ENCODE measurements at regions not wholly inside any gene's neighbourhood (a gene's known extent, or its start where the extent isn't known, plus 50 kb on each side); places are given as distances from the start of the nearest gene placed in this dataset.

DNA sequence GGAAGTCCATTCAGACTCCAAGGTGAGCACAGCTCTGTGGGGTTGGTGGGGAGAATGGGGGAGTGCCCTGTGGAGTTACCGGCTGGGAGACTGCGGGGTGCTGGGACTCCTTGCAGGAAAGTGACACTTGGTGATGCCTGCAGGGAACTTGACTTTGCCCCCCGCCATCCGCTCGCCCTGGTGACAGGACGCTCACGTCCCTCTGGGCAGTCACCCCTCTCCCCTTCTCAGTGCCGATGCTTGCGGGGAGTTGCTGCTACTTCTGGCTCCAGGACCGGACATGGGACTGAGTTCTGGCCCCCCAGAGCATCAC lies 209.5 kb upstream of the C1orf174 start:
- H3K27ac ChIP-seq = no peak overlapping the region
- DNase-seq (ENCODE audit: low read depth, low spot score) = no peak

DNA sequence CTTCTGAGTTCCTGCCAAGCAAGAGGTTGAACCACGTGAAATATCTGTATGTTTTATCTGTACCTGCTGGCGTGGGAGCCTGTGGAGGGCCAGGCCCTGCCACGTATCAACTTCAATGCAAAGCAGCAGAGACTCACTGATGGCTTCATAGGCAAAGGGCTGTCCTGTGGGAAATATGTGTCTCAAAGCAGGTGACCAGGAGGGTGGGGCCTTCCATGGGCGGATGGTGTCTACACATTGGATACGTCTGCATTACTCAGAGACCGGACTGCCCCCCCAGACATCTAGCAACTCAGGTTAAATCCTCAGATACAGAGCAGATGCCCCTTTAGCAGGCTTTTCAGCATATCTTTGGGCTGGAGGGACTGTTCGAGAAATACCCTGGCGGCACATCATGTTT lies 210.8 kb upstream of the C1orf174 start:
- DNase-seq (ENCODE audit: low read depth, low spot score) = no peak

DNA sequence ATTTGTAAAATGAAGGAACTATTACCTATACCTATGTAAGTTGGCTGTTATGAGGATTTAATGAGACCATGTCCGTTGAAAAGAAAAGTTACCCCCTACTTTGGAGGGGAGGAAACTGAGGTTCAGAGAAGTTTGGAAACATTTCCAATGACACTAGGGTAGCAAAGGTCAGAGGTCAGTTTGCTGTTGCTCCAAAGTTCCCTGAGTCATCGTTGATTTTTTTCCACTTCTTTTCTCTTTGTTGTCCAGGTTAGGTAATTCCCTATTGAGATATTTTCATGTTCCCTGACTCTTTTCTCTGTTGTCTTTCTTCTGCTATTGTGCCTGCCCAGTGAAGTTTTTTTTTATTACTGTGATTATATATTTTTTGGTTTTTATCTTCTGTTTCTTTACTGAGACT lies 213.8 kb upstream of the C1orf174 start:
- no peak overlapping the region for H3K27ac ChIP-seq
- DNase-seq (ENCODE audit: low read depth, low spot score) = no peak

More for the DNA sequence above, 210.8 kb upstream of the C1orf174 start:
- H3K27ac ChIP-seq = no peak overlapping the region

DNA sequence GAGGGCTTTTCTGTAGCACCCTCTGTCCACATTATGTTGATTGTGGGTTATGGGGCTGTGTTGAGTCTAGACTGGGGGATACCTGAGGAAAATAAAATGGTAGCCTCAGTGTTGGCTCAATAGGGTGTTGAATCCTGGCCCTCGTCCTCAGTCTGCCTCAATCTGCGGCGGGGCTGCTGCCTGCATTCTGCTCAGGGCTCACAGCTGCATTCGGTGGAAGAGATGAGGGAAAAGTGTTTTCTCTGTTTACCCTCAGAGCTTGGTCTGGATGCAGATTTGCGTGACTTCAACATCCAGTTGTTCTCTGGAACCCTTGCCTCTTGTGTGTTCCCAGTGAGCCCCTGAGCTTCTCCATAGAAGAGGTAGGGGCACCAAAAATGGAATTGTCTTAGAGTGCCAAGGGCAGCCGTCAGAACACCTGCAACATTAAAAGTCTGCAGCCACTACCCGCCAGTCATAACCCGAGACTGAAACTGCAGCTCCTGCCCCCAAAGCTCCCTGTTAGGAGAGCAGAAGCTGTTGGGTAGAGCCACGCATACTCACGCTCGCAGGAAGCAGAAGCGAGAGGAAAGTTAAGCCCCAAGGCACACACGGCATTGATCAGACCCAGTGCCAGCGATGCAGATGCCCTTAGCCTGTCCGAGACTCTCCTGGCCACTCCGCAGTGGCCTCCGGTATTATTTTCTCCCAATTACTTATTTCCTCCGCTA lies 215.3 kb upstream of the C1orf174 start:
- no peak for DNase-seq (ENCODE audit: low read depth, low spot score)
- no peak overlapping the region for H3K27ac ChIP-seq

DNA sequence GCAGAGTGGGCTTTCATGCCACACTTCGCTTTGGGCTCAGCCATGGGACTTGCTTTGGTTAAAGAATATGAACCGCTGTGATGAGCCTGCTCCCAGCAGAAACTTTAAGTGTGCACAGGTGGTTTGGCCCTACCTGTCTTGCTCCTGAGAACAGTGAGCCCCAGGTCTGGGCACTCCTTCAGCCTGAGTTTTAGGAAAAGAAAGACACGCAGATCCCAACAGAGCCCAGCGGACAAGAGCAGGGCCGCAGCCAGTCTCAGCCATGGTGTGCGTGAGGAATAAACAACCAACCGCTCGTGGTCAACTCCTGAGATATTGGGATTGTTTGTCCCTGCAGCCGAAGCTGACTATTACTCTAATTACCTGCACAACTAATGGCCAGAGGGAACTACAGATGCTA lies 217.1 kb upstream of the C1orf174 start:
- H3K27ac ChIP-seq = no peak overlapping the region
- DNase-seq (ENCODE audit: low read depth, low spot score) = no peak

DNA sequence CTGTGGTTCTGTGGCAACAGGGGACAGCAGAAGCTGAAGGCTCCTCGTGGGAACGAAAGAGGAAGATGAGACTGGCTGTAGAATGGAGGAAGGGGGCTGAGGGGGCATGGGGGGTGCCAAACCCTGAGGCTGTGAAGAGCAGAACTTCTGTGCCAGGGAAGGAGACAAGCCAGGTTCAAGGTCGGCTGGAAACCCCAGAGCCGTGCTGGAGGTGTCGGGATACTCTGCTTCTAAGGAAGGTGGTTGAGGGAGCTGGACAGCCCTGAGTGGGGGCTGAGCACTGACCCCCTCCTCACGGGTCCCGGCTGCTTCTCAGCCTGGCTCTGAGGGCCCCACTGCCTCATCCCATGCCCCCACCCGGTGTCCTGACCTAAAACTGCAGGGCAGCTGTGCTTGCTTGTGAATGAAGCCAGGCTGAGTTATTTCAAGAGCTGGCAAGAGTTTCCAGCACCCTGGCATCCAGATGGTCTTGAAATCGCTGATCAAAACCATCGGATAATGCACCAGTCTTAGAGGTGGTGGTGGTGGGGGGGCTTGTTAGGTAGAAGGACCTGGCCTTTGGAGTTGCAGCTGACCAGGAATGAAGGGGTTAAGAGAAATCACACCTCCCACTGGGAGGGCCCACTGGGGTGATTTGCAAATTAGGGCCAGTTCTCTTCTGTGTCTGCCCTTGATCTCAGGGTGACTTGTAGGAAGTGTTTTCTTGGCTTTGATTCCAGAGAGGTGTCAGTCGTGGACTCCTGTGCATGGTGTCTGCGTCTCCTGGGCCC lies 218.9 kb upstream of the C1orf174 start:
- no peak for DNase-seq (ENCODE audit: low read depth, low spot score)
- no peak overlapping the region for H3K27ac ChIP-seq

DNA sequence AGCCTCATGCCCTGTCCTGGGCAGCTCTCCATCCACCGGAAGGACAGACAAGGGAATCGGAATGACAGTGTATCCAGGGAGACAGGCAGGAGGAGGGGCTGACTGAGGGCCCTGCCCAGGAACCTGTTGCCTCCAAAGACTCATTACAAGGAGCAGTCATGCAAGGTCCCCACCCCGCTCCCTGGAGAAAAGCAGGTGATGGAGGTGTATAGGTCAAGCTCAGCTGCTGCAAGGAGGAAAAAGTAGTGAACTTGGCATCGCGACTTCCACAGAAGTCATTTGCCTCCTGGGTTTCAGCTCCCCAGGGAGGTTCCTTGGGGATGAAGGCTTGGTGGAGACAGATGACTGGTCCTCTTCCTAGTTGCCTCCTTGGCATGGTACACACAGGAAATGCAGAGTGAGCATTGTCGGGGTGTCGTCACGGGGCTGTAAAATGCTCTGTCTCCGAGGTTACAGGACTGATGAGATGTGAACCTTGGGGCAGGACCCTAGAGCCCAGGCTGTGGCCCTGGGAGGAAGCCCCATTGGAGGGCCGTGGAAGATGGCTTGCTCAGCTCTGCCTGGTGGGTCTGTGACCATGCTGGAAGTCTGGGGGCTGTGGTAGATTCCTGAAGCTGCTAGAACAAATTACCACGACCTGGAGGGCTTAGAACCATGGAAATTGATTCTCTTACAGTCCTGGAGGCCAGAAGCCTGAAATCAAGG lies 219.6 kb upstream of the C1orf174 start:
- DNase-seq (ENCODE audit: low read depth, low spot score) = no peak
- no peak overlapping the region for H3K27ac ChIP-seq

DNA sequence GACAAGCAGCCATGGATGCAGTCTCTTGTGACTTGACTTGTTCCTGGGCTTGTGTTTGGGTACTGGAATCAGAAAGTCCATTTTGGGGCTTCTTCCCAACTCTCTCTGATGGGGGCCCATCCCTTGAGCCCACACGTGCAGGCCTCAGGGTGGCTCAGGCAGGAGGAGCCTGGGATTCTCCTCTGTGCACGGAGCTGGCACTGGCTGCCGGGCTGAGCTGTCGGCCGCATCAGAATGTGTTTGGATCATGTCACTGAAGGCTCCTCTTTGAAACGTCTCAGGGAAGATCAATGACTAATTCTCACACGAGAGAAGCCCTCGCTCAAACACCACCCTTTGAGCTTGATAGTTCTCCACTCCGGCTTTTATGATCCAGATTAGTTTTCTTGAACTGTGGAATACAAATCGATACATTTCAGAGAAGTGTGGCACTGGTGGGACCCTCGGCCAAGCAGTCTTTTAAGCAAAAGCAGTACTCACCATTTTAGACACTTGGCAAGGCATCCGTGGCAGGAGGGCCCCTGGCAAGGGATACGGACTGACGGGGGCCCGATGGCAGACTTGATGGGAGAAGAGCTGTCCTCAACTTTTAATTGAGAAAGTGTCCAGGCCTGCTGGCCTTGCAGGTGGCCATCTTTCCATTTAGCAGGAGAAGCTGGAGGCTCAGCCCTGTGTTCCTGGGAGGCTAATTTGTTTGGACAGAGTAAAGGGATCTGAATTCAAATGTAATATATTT lies 220.7 kb upstream of the C1orf174 start:
- no peak overlapping the region for H3K27ac ChIP-seq
- DNase-seq (ENCODE audit: low read depth, low spot score) = no peak

DNA sequence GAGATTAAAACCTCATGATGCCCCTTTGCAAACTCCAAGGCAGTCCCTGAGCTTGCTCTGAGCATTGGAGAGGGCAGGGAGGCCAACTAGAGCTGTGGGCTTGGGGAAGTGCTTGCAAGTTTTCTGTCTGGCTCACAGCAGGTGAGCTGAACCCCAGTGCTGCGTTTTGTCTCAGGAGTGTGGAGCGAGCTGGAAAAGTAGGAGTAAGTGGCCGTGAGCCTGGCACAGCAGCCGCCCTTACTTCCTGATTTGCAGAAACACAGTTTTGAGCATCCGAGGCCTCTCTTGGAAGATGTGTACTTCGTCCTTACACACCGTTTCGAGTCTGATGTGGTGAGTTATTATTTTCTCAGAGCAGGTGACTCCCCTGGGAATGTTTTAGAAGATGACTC lies 221.2 kb upstream of the C1orf174 start:
- no peak for DNase-seq (ENCODE audit: low read depth, low spot score)
- no peak overlapping the region for H3K27ac ChIP-seq

DNA sequence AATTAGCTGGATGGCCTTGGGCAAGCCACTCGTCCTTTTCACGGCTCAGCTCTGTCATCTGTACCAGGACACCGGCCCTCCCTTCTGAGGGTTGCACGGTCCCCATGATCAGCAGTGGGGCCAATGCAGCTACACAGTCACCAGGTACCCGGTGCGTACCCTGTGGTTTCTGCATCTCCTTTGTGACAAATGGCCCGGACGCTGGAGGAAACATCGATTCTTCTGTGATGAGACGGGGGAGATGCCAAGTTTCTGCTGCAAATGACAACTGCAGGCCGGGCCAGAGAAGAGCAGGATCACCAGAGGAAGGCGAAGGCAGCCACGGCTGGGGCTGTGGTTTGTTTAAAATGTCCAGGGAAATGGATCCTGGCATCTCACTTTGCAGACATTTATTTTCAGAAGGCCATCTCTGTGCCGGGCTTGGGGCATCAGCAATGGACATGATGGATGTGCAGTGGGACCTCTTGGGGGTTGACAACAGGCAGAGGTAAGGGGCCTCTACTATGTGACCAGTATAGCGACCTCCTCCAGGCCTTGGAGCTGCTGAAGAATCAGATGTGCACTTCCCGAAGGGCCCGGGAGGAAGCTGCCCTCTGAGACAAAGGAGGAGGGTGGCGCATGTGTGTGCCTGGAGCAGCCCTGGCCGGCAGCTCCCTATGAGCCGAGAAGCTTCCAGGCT lies 221.9 kb upstream of the C1orf174 start:
- no peak for DNase-seq (ENCODE audit: low read depth, low spot score)
- H3K27ac ChIP-seq = no peak overlapping the region

DNA sequence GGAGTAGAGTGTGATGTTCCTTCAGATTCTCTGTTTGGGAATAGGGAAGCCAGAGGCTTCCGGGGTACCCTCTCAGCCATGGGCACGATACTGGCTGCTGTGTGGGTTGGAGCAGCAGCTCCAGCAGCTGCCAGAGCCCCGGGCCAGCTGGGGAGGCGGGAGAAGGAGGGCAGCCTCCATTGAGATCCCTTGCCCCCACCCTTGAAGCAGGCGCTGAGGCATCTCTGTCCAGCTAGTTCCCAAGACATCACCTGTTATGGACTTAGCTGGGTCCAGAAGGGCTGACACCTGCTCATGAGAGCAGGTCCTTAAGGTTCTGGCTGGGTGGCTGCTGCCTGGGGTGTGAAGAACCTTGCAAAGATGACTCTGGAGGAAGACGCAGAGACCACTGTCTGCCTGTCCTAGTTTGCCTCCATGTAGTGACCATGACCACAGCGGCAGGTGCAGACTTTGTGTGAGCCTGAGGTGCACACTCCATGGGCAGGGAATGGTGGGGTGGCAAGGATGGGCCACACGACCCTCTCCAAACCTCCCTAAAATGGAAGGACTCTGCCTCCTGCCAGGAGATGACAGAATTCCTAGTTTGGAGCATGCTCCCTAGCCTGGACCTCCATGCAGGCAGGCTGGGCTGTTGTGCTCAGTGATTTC lies 222.6 kb upstream of the C1orf174 start:
- no peak for DNase-seq (ENCODE audit: low read depth, low spot score)
- no peak overlapping the region for H3K27ac ChIP-seq

DNA sequence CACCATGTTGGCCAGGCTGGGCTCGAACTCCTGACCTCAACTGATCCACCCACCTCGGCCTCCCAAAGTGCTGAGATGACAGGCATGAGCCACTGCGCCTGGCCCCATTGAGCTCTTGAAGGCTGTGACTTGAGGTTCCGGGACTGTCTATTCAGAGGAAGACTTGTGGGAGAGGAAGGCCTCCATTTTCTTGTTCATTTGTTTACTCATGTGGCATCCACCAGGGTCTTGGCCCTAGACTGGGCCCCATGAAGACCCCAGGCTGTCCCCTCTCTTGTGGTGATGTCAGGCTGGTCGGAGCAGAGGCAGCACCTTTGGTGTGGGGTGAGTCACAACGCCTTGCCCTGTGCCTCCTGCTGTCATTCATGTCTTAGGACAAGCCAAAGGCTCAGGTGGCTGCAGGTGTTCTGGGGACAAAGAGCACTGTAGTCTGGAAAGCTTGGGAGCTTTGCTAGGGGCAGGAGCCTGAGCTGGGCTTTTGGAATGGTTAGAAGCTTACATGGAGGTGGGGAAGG lies 224.6 kb upstream of the C1orf174 start:
- no peak overlapping the region for H3K27ac ChIP-seq

DNA sequence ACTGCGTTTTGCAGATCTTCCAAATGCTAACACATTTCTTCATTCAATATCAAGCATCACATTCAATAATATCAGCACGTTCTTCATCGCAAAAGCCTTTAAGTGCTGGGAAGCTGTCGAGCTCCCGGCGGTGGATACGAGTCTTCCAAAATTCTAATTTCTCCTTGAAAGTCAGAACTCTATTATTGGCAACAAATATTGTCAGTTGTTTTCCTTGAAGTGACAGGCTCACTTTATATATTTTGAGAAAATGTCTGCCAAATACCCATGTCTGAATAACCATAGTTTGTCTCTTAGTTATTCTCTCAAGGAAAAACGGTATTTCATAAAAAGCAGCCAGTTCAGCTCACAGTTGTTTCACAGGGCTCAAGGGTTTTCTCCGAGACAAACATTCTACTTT lies 226.2 kb upstream of the C1orf174 start:
- H3K27ac ChIP-seq = no peak overlapping the region
- DNase-seq (ENCODE audit: low read depth, low spot score) = no peak

More for the DNA sequence above, 224.6 kb upstream of the C1orf174 start:
- no peak for DNase-seq (ENCODE audit: low read depth, low spot score)

DNA sequence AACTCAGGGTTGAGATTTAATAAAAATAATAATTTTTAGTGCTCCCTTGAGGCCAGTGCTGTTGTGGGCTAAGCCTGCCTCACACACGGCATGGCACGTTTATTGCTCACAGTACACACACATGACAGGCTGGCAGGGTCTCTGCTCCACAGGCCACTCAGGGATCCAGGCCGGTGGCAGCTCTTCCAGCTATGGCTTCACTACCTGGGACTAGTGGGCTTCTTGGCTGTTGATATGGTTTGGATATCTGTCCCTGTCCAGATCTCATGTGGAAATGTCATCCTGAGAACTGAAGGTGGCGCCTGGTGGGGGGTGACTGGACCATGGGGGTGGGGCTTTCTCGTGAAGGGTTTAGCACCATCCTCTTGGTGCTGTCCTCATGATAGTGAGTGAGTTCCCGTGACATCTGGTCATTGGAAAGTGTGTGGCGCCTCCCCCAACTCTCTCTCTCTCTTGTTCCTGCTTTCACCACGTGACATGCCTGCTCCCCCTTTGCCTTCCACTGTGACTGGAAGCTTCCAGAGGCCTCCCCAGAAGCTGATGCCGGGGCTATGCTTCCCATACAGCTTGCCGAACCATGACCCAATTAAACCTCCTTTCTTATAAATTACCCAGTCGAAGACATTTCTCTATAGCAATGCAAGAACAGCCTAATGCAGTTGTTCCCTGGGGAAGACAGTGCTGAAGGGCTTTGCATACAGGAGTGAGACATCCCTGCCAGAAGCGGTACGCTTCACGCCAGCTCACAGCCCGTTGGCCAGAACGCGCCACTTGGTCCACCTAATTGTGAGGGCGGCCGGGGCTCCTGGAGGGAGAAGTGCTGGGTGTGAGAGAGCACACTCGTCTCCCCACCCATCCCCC lies 226.9 kb upstream of the C1orf174 start:
- DNase-seq (ENCODE audit: low read depth, low spot score) = no peak
- H3K27ac ChIP-seq = no peak overlapping the region

DNA sequence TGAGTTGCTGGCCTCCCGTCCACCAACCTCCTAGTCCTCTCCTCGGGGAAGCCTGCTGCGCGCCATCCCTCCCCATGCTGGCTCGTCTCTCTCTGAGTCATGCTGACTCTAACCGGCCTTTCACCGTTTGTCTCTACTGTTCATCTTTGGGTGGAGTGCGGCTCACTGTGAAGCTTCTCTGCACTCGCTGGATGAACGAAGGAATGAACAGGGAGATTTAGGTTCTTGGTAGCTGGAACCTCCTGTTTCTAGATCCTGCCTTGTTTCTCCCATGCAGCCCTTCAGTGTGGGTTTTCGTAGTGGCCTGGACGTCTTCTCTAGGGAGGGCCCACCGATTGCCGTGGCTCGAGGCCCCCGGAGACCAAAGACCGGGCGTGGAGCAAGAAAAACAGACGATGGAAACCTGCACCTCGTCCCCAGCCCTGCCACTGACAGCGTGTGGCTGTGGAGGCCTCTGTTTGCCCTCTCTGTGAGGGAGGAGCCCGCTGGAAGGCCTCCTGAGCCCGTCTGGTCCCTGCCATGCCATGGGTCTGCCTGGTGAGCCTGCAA lies 227.6 kb upstream of the C1orf174 start:
- DNase-seq (ENCODE audit: low read depth, low spot score) = no peak
- no peak overlapping the region for H3K27ac ChIP-seq

DNA sequence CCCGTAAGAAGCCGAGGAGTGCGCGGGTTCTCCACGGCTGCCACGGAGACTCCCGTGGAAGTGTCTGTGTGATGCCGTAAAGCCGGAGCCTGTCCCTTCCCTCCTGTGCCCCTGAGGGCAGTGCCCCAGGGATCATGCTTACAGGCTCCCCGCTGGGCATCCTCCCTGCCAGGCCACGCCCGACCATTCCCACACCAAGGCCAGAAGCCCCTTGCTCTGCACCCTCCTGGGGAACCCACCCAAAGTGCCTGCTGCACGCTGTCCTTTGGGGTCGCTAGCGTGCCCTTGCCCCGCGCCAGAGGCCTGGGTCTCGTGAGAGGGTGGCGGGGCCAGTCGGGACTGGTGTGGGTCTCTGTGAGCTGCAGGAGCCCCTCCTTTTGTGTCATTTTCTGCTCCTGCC lies 228.5 kb upstream of the C1orf174 start:
- no peak for DNase-seq (ENCODE audit: low read depth, low spot score)
- no peak overlapping the region for H3K27ac ChIP-seq

DNA sequence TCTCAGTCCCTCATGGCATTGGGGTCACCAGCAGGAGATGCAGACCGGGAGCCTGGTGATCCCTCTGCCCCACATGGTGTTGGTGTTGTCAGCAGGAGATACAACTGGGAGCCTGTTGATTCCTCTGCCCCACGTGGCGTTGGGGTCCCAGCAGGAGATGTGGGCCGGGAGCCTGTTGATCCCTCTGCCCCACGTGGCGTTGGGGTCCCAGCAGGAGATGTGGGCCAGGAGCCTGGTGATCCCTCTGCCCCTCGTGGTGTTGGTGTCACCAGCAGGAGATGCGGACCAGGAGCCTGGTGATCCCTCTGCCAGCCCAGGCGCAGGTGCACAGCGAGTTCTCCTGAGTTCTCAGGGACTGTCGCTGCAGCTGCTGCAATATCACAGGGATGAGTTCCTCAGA lies 229.6 kb upstream of the C1orf174 start:
- no peak overlapping the region for H3K27ac ChIP-seq
- DNase-seq (ENCODE audit: low read depth, low spot score) = no peak

DNA sequence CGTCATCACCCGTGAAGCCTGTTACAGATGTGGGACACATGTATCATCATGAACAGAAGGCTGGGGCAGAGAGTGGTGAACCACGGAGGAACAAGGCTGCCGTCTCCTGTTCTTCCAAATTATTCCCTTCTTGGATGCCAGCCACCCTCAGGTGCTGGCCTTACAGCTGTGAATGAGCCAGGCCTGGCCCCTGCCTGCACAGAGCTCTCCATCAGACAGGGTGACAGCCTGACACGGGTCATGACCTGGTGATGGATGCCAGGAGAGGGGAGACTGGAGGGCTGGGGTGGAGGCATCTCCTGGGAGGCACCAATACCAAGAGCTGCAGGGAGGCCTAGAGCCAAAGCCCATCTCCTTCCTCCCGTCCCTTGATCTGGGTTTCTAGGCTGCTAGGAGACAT lies 230.0 kb upstream of the C1orf174 start:
- DNase-seq (ENCODE audit: low read depth, low spot score) = no peak
- H3K27ac ChIP-seq = no peak overlapping the region
